Esophagus squamous epithelium (tissue), 4 donors: ENCODE measurements at regions not wholly inside any gene's neighbourhood (a gene's known extent, or its start where the extent isn't known, plus 50 kb on each side); places are given as distances from the start of the nearest gene placed in this dataset.

Experiments
- POLR2A ChIP-seq, 4 donors: fragments of 450-650 bp; IDR thresholded peaks; one replicate each; pipeline ENCODE4 v1.6.1; 2017; ENCODE audit warnings: antibody characterized with exemption in 4 of 4, mild to moderate bottlenecking in 4 of 4, moderate library complexity in 3 of 4
- TF ChIP-seq, protein P1 (sequence below), 6 experiments: fragments of 450-650 bp in 4 of 6; fragments of 200-600 bp in 2 of 6; sonication (generic) in 2 of 6; IDR thresholded peaks; one replicate each; pipeline ENCODE4 v1.5.1; 2016 to 2019; ENCODE audit warnings: antibody characterized with exemption in 6 of 6, mild to moderate bottlenecking in 4 of 6, moderate library complexity in 4 of 6

DNA sequence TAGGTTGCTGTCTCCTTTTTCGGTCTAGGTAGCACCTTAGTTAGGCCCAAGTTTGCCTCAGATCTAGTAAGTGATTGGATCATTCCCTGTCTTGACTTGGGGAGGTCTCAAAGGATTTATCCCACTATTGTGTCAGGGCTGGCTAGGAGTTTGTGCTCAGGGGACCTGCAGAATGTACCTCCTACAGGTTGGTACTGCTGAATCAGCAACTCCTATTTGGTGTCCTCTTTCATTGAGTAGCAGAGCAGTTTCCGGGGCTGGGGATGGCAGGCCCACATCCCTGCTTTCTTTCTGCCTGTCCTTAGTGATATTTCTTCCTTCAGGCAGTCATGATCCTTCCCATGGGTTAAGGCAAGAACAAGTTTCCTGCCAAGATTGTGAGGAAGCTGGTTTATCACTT lies 192.9 kb upstream of the CCNH start:
- TF ChIP-seq, protein P1, sequence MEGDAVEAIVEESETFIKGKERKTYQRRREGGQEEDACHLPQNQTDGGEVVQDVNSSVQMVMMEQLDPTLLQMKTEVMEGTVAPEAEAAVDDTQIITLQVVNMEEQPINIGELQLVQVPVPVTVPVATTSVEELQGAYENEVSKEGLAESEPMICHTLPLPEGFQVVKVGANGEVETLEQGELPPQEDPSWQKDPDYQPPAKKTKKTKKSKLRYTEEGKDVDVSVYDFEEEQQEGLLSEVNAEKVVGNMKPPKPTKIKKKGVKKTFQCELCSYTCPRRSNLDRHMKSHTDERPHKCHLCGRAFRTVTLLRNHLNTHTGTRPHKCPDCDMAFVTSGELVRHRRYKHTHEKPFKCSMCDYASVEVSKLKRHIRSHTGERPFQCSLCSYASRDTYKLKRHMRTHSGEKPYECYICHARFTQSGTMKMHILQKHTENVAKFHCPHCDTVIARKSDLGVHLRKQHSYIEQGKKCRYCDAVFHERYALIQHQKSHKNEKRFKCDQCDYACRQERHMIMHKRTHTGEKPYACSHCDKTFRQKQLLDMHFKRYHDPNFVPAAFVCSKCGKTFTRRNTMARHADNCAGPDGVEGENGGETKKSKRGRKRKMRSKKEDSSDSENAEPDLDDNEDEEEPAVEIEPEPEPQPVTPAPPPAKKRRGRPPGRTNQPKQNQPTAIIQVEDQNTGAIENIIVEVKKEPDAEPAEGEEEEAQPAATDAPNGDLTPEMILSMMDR (IDR thresholded peaks at IDR 0.05): no peak
- no peak for TF ChIP-seq POLR2A (IDR thresholded peaks at IDR 0.05)
